NCI-H226 (cell line): ENCODE measurements at regions not wholly inside any gene's neighbourhood (a gene's known extent, or its start where the extent isn't known, plus 50 kb on each side); places are given as distances from the start of the nearest gene placed in this dataset.

ENCODE experiments used
- DNase-seq: peaks from one replicate; pipeline ENCODE4 v3.0.0-alpha.2; 2015

DNA sequence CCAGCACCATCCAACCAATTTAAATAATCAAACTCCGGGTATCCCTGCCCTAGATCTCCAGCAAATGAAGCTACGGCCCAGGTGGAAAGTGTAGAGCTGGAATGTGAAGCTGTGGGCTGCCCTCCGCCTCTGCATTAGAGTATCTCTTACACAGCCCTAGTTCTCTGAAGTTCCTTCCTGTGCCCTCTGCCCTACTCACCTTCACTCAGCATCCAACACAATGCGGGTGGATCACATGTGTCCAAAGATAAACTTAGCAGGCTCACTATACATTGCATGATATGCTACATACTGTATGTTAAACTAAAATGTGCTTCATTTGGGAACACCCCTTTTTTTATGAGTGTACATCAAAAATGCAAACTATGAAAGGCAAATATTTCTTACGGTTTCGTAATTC, 70.0 kb upstream of the RAD23B start:
- DNase-seq, result peak; percentile 12

DNA sequence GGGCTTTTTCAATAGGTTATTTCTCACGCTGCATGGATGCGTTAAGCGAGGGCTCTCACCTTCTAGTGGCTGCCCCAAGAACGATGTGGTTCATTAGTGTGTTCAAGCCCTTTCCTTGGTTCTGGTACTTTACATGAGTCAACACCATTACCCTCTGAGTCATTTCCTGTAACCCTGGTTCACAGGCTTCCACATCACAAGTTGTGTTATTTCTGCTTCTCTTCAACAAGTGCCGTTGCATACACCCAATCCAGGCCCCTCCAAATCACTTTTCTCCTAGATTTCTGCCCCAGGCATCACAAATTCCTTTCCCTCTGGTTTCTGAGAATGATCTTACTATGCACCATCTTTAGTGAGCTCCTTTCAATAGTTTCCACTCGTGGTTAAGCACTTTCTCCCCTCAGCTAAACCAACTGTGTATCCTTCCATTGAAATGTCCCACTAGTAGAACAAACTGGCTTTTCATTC, 69.5 kb upstream of the RAD23B start:
- peak; percentile 94 for DNase-seq

GRCh38 chr9:107214381-107214780, 68.7 kb upstream of the RAD23B start:
- DNase-seq, result no peak

GRCh38 chr9:107214915-107215314, 68.2 kb upstream of the RAD23B start:
- DNase-seq, result peak; percentile 56

GRCh38 chr9:107215381-107215780, 67.7 kb upstream of the RAD23B start:
- DNase-seq, result peak; percentile 65

- DNase-seq, result no peak
Observed at GRCh38 chr9:107216329-107216728, 66.8 kb upstream of the RAD23B start.

GRCh38 chr9:107218829-107219485, 64.1 kb upstream of the RAD23B start:
- DNase-seq, result no peak

GRCh38 chr9:107219486-107220077, 63.5 kb upstream of the RAD23B start:
- DNase-seq, result no peak

- DNase-seq, result no peak
Observed at GRCh38 chr9:107221321-107221720, 61.8 kb upstream of the RAD23B start.

GRCh38 chr9:107222020-107222522, 61.0 kb upstream of the RAD23B start:
- DNase-seq, result no peak

GRCh38 chr9:107223381-107223780, 59.7 kb upstream of the RAD23B start:
- DNase-seq, result no peak

- no peak for DNase-seq
Observed at GRCh38 chr9:107224252-107224651, 58.8 kb upstream of the RAD23B start.

DNA sequence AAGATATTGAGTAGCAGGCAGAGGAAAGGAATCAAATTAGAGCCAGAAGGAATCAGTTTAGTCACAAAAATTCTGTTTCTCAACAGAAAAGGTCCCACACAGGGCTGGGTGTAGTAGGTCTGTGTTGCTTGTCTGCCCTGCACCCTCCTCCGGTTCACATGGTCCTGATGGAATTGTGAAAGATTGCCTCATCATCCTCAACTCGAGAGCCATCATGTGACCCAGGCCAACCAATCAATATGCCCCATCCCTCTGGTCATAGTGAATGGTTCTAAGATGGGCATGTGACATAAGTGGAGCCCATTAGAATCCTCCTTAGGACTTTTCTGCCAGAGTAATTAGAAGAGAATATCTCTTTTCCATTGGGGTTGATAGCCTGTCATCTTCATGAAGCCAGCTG, 56.7 kb upstream of the RAD23B start:
- DNase-seq, result no peak

GRCh38 chr9:107227774-107228173, 55.3 kb upstream of the RAD23B start:
- DNase-seq, result no peak

DNA sequence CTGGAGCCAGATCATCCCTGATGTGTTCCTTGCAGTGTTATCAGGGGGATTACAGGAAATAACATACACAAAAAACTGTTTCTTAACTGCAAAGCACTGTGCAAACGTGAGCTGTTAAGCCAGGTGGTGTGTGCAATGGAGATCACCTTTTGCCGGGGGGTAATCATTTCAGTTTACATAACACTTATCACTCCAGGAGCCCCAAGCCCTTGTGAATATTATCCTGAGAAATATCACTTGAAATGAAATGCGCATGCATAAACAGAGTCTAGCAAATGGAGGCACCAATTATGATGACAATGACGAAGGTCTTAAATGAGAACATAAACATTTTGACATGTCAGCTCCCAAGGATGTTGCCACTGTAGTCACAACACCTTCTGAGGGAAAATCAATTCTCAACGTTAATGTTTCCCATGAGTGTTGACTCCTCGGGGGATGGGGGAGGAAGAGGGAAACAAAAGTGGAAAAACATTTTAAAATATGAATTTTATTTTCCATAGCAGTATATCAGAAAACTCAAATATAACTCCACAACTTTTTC, 54.5 kb upstream of the RAD23B start:
- DNase-seq, result no peak

DNA sequence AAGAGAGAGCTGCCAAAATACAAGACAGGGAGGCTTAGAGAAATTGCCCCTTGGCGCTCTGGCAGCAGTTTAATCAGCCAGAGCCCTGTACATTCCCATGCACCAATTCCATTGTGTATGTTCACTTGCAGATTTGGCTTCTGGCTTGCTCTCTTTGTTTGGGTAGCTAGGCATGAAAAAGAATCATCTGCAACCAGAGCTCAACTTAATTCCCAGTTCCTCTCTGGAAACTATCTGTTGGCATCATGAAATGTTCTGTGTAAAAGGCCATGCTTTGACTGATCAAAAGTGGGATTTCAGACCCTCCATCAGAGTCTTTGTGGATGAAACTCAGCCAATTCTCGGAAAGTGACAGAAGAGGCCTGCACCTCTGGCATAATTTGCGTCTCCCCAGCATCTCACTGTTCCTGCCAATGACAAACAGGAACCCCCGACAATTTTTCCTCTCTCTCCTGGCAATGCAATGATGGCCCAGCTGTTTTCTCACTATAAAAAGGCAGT, 53.8 kb upstream of the RAD23B start:
- DNase-seq, result no peak
